Epidermal melanocyte (primary cell): ENCODE measurements at regions not wholly inside any gene's neighbourhood (a gene's known extent, or its start where the extent isn't known, plus 50 kb on each side); places are given as distances from the start of the nearest gene placed in this dataset.

Source experiments
- DNase-seq: peaks from one replicate; pipeline ENCODE4 v3.0.0; 2011; ENCODE audit warnings: low spot score; ENCODE audit not compliant: insufficient read length

- no peak for DNase-seq
These were observed 256.7 kb upstream of the SATB1 start for GRCh38 chr3:18681818-18682345.

GRCh38 chr3:18680758-18681157 lies 255.6 kb upstream of the SATB1 start:
- DNase-seq = no peak

DNA sequence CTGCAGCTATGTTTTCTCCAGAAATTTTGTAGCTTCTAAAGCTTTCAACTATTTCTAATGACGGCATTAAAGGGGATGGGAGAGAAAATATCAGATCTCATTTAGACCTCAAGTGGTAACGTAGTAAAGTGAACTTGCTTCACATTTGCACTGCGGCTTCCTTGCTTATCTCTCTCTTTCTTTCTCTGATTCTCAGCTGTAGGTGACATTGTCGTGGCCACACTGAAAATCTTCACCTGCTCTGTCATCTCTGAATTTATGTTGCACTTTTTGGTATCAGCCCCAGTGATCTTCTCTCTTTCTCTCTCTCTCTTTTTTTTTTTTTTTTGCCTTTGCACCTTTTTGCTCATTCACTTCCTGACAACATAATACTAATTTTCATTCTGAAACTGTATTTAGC lies 254.1 kb upstream of the SATB1 start:
- no peak for DNase-seq

DNA sequence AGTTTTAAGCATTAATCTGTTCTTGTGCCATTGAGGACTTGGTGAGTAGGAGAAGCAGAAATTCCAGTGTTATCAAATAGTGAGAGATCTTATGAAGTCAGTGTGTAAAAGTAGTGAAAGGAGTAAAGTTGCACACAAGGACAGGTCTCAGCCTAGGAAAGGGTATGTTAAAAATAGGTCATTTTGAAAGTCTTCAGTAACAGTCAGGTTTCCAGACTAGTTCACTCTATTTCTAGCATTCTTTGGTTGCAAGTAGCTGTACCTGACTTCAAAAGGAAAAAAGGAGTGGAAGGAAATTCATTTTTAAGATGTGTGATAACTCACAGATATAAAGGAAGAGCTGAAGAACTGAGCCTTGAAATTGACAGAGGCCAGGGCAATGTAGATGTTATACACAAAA lies 250.1 kb upstream of the SATB1 start:
- no peak for DNase-seq

DNA sequence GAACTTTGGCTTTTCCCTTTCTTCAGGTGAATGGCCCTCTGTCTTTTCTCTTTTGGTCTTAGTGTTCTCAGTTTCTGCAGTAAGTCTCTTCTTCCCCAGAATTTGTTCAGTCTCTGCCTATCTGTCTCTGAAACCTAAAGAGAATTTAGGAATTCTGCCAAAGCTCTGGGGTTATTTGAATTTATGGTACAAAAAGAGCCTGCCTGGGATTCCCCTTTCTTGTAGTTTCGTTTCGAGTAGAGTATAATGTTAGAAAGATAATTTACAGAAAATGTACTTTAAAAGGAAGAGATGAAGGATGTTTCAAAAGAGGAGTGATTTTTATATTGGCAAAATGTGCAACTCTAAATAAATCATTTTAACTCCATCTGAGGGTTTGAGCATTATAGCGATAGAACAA lies 247.4 kb upstream of the SATB1 start:
- DNase-seq = no peak

DNA sequence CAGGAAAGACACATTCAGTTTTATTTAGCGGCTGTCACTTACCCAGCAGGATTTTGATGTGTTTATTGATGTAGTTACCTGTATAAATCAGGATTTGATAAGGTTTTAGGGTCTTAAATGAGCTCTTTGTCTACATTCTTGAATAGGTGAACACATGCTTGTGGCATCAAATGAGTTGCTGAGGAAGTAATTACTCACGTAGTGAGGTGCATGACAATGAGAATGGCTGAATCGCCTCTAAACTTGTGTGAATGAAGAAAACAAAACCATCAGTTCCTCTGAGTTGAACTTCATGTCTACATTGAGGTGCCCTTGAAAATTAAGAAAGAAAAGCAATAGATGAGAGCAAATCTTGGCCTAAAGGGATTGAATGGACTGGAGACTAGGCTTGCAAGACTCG lies 245.6 kb upstream of the SATB1 start:
- no peak for DNase-seq

GRCh38 chr3:18669374-18669773 lies 244.2 kb upstream of the SATB1 start:
- no peak for DNase-seq

- no peak for DNase-seq
These were observed 242.4 kb upstream of the SATB1 start for GRCh38 chr3:18667552-18667951.

GRCh38 chr3:18666655-18667054 lies 241.5 kb upstream of the SATB1 start:
- no peak for DNase-seq

- no peak for DNase-seq
These were observed 234.9 kb upstream of the SATB1 start for GRCh38 chr3:18660059-18660458.

GRCh38 chr3:18657858-18658820 lies 233.0 kb upstream of the SATB1 start:
- DNase-seq = no peak

GRCh38 chr3:18656866-18657265 lies 231.7 kb upstream of the SATB1 start:
- no peak for DNase-seq

DNA sequence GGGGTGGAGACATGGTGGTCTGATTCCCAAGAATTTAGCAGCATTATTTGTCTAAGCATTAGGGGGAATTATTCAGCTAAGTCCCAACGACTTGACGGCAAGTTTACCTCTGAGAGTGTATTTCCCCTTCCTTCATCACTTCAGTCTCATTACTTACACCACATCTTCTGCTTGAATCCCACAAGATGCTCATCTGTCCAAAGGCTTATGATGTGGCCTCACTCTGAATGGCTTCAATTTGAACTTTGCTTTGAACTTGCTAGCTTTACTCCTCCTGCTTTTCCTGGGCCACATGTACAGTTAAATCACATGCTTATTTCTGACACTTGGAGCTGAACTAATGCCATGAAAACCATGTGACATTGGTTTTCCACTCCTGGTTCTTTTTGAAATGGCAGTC lies 231.3 kb upstream of the SATB1 start:
- no peak for DNase-seq

DNA sequence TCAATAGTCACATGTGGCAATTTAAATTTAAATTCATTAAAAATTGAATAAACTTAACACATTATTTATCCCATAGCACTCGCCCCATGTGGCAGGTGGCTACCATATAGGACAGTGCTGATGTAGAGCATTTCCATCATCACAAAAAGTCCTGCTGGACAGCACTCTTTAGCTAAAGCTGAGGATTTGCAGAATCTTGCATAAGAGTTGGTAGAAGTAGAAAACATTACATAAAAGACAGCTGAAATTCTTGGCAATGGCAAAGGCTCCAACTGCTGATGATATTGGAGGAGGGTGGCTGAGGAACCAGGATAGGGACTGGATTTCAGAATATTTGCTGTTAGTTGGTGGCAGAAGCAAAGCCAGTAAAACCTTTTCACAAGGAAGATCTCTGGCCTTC lies 230.7 kb upstream of the SATB1 start:
- no peak for DNase-seq

- no peak for DNase-seq
These were observed 227.6 kb upstream of the SATB1 start for GRCh38 chr3:18652781-18653180.

DNA sequence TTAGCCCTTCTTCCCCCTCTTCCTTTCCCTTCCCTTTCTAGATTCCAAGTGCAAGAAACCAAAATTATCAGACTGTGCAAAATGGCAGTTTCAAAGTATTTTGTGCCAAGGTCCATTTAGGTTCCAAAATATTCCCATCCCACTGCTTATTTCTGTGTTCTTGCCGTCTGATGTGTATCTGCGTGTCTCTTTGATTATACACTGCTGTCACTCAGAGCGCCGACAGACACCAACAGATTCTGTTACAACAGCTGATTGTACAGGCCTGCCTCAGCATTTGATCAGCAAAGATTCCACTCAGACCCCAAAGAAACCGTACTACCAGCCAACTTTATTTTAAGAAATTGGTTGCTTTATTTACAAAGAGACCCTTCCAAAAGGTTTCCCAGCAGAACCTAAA lies 225.6 kb upstream of the SATB1 start:
- no peak for DNase-seq

- no peak for DNase-seq
These were observed 224.7 kb upstream of the SATB1 start for GRCh38 chr3:18649666-18650363.

GRCh38 chr3:18648868-18649462 lies 223.8 kb upstream of the SATB1 start:
- DNase-seq = no peak

DNA sequence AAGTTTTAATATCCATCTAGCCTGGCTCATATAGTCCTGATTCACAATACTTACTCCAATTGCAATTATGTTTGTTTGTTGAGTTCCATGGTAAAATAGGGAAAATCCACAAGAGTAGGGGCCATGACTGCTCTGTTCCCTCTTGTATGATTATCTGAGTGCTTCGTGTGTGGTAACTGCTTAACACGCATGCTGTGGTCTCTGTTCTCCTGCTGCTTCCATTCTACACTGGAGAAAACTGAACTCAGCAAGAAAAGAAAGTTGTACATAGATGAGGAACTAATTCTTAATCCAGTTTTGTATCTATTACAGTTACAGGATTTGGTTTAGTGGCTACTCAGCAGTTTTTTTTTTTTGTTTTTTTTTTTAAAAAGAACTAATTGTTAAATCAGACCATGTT lies 223.0 kb upstream of the SATB1 start:
- no peak for DNase-seq

DNA sequence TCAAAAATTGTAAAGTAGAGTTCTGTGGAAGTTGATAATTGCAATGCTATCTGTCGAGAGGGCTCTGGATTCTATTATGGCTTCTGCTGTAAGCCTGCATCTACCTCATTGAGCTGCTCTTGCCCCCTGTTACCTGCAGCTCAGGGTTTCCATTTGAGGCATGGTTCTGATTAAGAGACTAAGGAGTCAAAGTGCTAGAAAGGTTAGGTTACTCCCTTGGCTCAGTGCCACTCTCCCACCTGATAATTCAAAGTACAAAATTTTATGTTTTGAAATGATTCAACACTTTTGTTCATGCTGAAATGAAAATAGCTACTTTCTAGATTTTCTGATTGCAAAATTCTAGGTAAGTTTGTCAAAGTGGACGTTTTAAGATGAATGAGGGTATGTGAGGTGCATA lies 220.5 kb upstream of the SATB1 start:
- no peak for DNase-seq

- no peak for DNase-seq
These were observed 218.1 kb upstream of the SATB1 start for GRCh38 chr3:18643281-18643680.

GRCh38 chr3:18641916-18642315 lies 216.8 kb upstream of the SATB1 start:
- DNase-seq = no peak
